IMR-90 (cell line): ENCODE measurements at regions not wholly inside any gene's neighbourhood (a gene's known extent, or its start where the extent isn't known, plus 50 kb on each side); places are given as distances from the start of the nearest gene placed in this dataset.

Experiments used
- ATAC-seq: fragments of 200-7000 bp; cut with Tn5 transposase; 2 replicates; pipeline ENCODE4 v1.9.1; 2020; ENCODE audit warnings: low read depth, mild to moderate bottlenecking, moderate library complexity
- BruUV-seq: library from RNA; stranded (reverse); fragments of 400-500 nt; replicated peaks from 2 replicates; lab custom pipeline; 2021; lab: Mats Ljungman, UMichigan
- CTCF ChIA-PET: fragments of 300-600 bp; formaldehyde crosslinking; extraction: SDS; loops from one replicate; lab custom pipeline; 2021; ENCODE audit warnings: antibody characterized with exemption; lab: Yijun Ruan, JAX
- POLR2A ChIA-PET: fragments of 300-600 bp; sonication (Branson Sonifier 250); formaldehyde crosslinking; loops from one replicate; lab custom pipeline; 2022; ENCODE audit warnings: antibody characterized with exemption; ENCODE audit not compliant: unreplicated experiment; lab: Charles Lee
- DNase-seq: peaks from one replicate; pipeline ENCODE4 v3.0.0; 2013
- H2AFZ ChIP-seq: replicated peaks from 2 replicates; pipeline ENCODE3; 2013; ENCODE audit warnings: low read length, mild to moderate bottlenecking; ENCODE audit not compliant: poor library complexity
- H2AK5ac ChIP-seq: 2 replicates; pipeline ENCODE4 v1.6.1; 2013; ENCODE audit warnings: low read depth, low read length, inconsistent platforms
- H2AK9ac ChIP-seq: replicated peaks from 2 replicates; pipeline ENCODE3; 2013; ENCODE audit warnings: mild to moderate bottlenecking, low read depth, low read length, moderate library complexity; ENCODE audit not compliant: poor library complexity
- H2BK120ac ChIP-seq: 2 replicates; pipeline ENCODE4 v1.6.1; 2013; ENCODE audit warnings: low read depth, low read length, inconsistent platforms
- H2BK15ac ChIP-seq: 3 replicates; pipeline ENCODE4 v1.6.1; 2013; ENCODE audit warnings: low read depth, low read length, inconsistent platforms
- H2BK20ac ChIP-seq: 2 replicates; pipeline ENCODE4 v1.6.1; 2013; ENCODE audit warnings: low read depth, mild to moderate bottlenecking, inconsistent platforms, low read length, moderate library complexity
- H2BK5ac ChIP-seq: 2 replicates; pipeline ENCODE4 v1.6.1; 2013; ENCODE audit warnings: mild to moderate bottlenecking, low read depth, low read length, inconsistent platforms; ENCODE audit not compliant: poor library complexity, severe bottlenecking
- H3K14ac ChIP-seq: replicated peaks from 2 replicates; pipeline ENCODE4 v1.6.1; 2013; ENCODE audit warnings: low read depth, low read length, inconsistent platforms
- H3K18ac ChIP-seq: 2 replicates; pipeline ENCODE4 v1.6.1; 2013; ENCODE audit warnings: low read depth, low read length, control low read depth
- H3K23ac ChIP-seq: 2 replicates; pipeline ENCODE4 v1.6.1; 2013; ENCODE audit warnings: low read depth, low read length, inconsistent platforms
- H3K27ac ChIP-seq: 2 replicates; pipeline ENCODE4 v1.5.1; 2013; ENCODE audit warnings: mild to moderate bottlenecking, control low read depth, low read length; ENCODE audit not compliant: insufficient read depth
- H3K27me3 ChIP-seq: 2 replicates; pipeline ENCODE4 v1.6.1; 2013; ENCODE audit warnings: low read length; ENCODE audit not compliant: control insufficient read depth, insufficient read depth
- H3K36me3 ChIP-seq: 2 replicates; pipeline ENCODE4 v1.6.1; 2013; ENCODE audit warnings: low read length, mixed read lengths; ENCODE audit not compliant: control insufficient read depth, insufficient read depth
- H3K4ac ChIP-seq: 2 replicates; pipeline ENCODE4 v1.6.1; 2013; ENCODE audit warnings: low read depth, low read length, inconsistent platforms
- H3K4me1 ChIP-seq: 2 replicates; pipeline ENCODE4 v1.6.1; 2013; ENCODE audit warnings: low read length, mixed read lengths; ENCODE audit not compliant: control insufficient read depth, insufficient read depth
- H3K4me2 ChIP-seq: 2 replicates; pipeline ENCODE4 v1.6.1; 2013; ENCODE audit warnings: low read depth, mild to moderate bottlenecking, control low read depth, low read length, moderate library complexity
- H3K4me3 ChIP-seq: 2 replicates; pipeline ENCODE4 v1.5.1; 2013; ENCODE audit warnings: low read depth, mild to moderate bottlenecking, control low read depth, low read length, moderate library complexity; ENCODE audit not compliant: insufficient read depth
- H3K56ac ChIP-seq: 2 replicates; pipeline ENCODE4 v1.6.1; 2013; ENCODE audit warnings: low read length, inconsistent platforms; ENCODE audit not compliant: insufficient read depth; ENCODE audit errors: extremely low read depth
- H3K79me1 ChIP-seq, 2 experiments: 2 replicates each; pipeline ENCODE4 v1.6.1; 2013; ENCODE audit warnings: low read length in 2 of 2, inconsistent platforms in 1 of 2, low read depth in 1 of 2
- H3K9ac ChIP-seq: 2 replicates; pipeline ENCODE4 v1.6.1; 2013; ENCODE audit warnings: low read depth, low read length, control low read depth
- H3K9me1 ChIP-seq: 2 replicates; pipeline ENCODE4 v1.6.1; 2013; ENCODE audit warnings: low read length, inconsistent platforms; ENCODE audit not compliant: insufficient read depth
- H3K9me3 ChIP-seq: 2 replicates; pipeline ENCODE4 v1.6.1; 2013; ENCODE audit warnings: low read length; ENCODE audit not compliant: control insufficient read depth, insufficient read depth
- H4K20me1 ChIP-seq: 2 replicates; pipeline ENCODE4 v1.6.1; 2013; ENCODE audit warnings: low read length, inconsistent platforms; ENCODE audit not compliant: insufficient read depth
- H4K5ac ChIP-seq: 2 replicates; pipeline ENCODE4 v1.6.1; 2013; ENCODE audit warnings: mild to moderate bottlenecking, low read depth, low read length, control low read depth
- H4K8ac ChIP-seq, 2 experiments: 2 replicates each; pipeline ENCODE4 v1.6.1; 2013; ENCODE audit warnings: low read depth in 2 of 2, low read length in 2 of 2, control low read depth in 1 of 2, inconsistent platforms in 1 of 2
- H4K91ac ChIP-seq: 2 replicates; pipeline ENCODE4 v1.6.1; 2013; ENCODE audit warnings: low read depth, low read length, inconsistent platforms; ENCODE audit not compliant: insufficient read depth
- CEBPB ChIP-seq: IDR thresholded peaks from 2 replicates; pipeline ENCODE4 v1.6.1; 2012; ENCODE audit warnings: low read depth, low read length, improper control_type of control experiment
- CHD1 ChIP-seq: IDR thresholded peaks from 2 replicates; pipeline ENCODE4 v1.6.1; 2012; ENCODE audit warnings: low read depth, low read length, improper control_type of control experiment
- ELK1 ChIP-seq: fragments of 150-350 bp; IDR thresholded peaks from 2 replicates; pipeline ENCODE4 v1.6.1; 2016; ENCODE audit warnings: low read depth, mild to moderate bottlenecking, low read length, moderate library complexity, borderline replicate concordance
- MAFK ChIP-seq: IDR thresholded peaks from 2 replicates; pipeline ENCODE4 v1.6.1; 2012; ENCODE audit warnings: low read depth, low read length, improper control_type of control experiment
- MAZ ChIP-seq: IDR thresholded peaks from 2 replicates; pipeline ENCODE4 v1.6.1; 2012; ENCODE audit warnings: low read depth, mild to moderate bottlenecking, low read length, improper control_type of control experiment, moderate library complexity, borderline replicate concordance
- MXI1 ChIP-seq: IDR thresholded peaks from 2 replicates; pipeline ENCODE4 v1.6.1; 2012; ENCODE audit warnings: low read depth, mild to moderate bottlenecking, low read length, moderate library complexity, borderline replicate concordance
- NFE2L2 ChIP-seq: fragments of 150-350 bp; IDR thresholded peaks from 2 replicates; pipeline ENCODE4 v1.6.1; 2016; ENCODE audit warnings: low read depth, mild to moderate bottlenecking, low read length
- POLR2A ChIP-seq: IDR thresholded peaks from 2 replicates; pipeline ENCODE4 v1.6.1; 2012; ENCODE audit warnings: mild to moderate bottlenecking, low read depth, low read length
- RAD21 ChIP-seq: IDR thresholded peaks from 2 replicates; pipeline ENCODE4 v1.6.1; 2012; ENCODE audit warnings: low read length, improper control_type of control experiment
- RCOR1 ChIP-seq: IDR thresholded peaks from 2 replicates; pipeline ENCODE4 v1.6.1; 2012; ENCODE audit warnings: mild to moderate bottlenecking, low read length, improper control_type of control experiment; ENCODE audit not compliant: insufficient replicate concordance
- RFX5 ChIP-seq: IDR thresholded peaks from 2 replicates; pipeline ENCODE4 v1.8.0; 2012; ENCODE audit warnings: low read depth, mild to moderate bottlenecking, low read length, moderate library complexity
- SMC3 ChIP-seq: fragments of 150-350 bp; IDR thresholded peaks from 2 replicates; pipeline ENCODE4 v1.6.1; 2016; ENCODE audit warnings: low read depth, mild to moderate bottlenecking, antibody characterized with exemption, low read length, moderate library complexity
- USF2 ChIP-seq: fragments of 150-350 bp; IDR thresholded peaks from 2 replicates; pipeline ENCODE4 v1.6.1; 2017; ENCODE audit warnings: mild to moderate bottlenecking, antibody characterized with exemption, low read length, low read depth
- WGBS, 2 experiments: methylation state at CpG; one replicate each; pipeline versions ENCODE4 v1.1.5 to v1.1.7; 2013; ENCODE audit warnings: missing lambda C conversion rate in 2 of 2; ENCODE audit not compliant: insufficient read length in 1 of 2; ENCODE audit errors: extremely low coverage in 2 of 2; 5-methylcytosine and 5-hydroxymethylcytosine counted together
- dilution Hi-C: fragments of 300-500 bp; cut with HindIII; formaldehyde crosslinking; loops from one replicate; pipeline ENCODE4 v1.14.3; 2018; ENCODE audit warnings: low sequenced_read_pairs; ENCODE audit not compliant: unreplicated experiment
- in situ Hi-C: fragments of 300-500 bp; cut with MboI; formaldehyde crosslinking; loops from 3 replicates; pipeline ENCODE4 v1.14.3; 2019; ENCODE audit warnings: low sequenced_read_pairs, inconsistent platforms, mixed read lengths
- intact Hi-C: fragments of 100-400 bp; cut with micrococcal nuclease; formaldehyde crosslinking; loops from 2 replicates; pipeline ENCODE4 v1.10.0; 2022

GRCh38 chr2:149765003-149765402 lies 177.4 kb upstream of the MMADHC start:
- H2BK5ac ChIP-seq, result no peak overlapping the region
- no peak overlapping the region for H3K9ac ChIP-seq
- dilution Hi-C loops, result no loop called here
- H3K18ac ChIP-seq, result no peak overlapping the region
- H2AK5ac ChIP-seq, result no peak overlapping the region
- H2BK20ac ChIP-seq, result no peak overlapping the region
- BruUV-seq, result no TSS peak
- in situ Hi-C loops, result no loop called here
- no peak overlapping the region for H4K91ac ChIP-seq
- ChIA-PET CTCF (interaction anchor here (0.6 kb wide), 1 partner anchor 121 kb away, joined by 3 read pairs; no protein-coding TSS in a partner anchor), POLR2A (no interaction called here)
- no peak for TF ChIP-seq RCOR1
- TF ChIP-seq RAD21, result no peak
- TF ChIP-seq USF2, result no peak
- TF ChIP-seq NFE2L2, result no peak
- no peak for TF ChIP-seq CEBPB
- no peak for TF ChIP-seq SMC3
- TF ChIP-seq MAZ, result no peak
- no peak for TF ChIP-seq CHD1
- no peak for TF ChIP-seq MAFK
- TF ChIP-seq MXI1, result no peak
- no peak for TF ChIP-seq POLR2A
- TF ChIP-seq RFX5, result no peak
- TF ChIP-seq ELK1, result no peak
- DNase-seq (no peak), ATAC-seq (no peak)
- no peak overlapping the region for H3K4me2 ChIP-seq
- H3K27me3 ChIP-seq, result no peaks in the 10 kb centered on the region
- H2BK15ac ChIP-seq, result no peak overlapping the region
- no peaks in the 10 kb centered on the region for H3K9me3 ChIP-seq
- H3K27ac ChIP-seq, result no peak overlapping the region
- no peak overlapping the region for H3K56ac ChIP-seq
- no peak overlapping the region for H2AFZ ChIP-seq
- H3K4me1 ChIP-seq, result peaks cover 7% of the 10 kb centered on the region
- no peak overlapping the region for H2BK120ac ChIP-seq
- H3K23ac ChIP-seq, result no peak overlapping the region
- no peaks in the 10 kb centered on the region for H3K9me1 ChIP-seq
- no peak overlapping the region for H4K5ac ChIP-seq
- H3K4me3 ChIP-seq, result no peak overlapping the region
- intact Hi-C loops, result no loop called here
- WGBS, 2 experiments, result no CpG with 5 or more reads among the region's 2 CpGs
- H4K20me1 ChIP-seq, result no peaks in the 10 kb centered on the region
- no peak overlapping the region for H3K14ac ChIP-seq
- H4K8ac ChIP-seq, result no peak overlapping the region
- H3K4ac ChIP-seq, result no peak overlapping the region
- no peaks in the 10 kb centered on the region for H3K79me1 ChIP-seq
- H2AK9ac ChIP-seq, result no peak overlapping the region
- no peaks in the 10 kb centered on the region for H3K36me3 ChIP-seq
